ENCODE measurements at regions not wholly inside any gene's neighbourhood (a gene's known extent, or its start where the extent isn't known, plus 50 kb on each side); places are given as distances from the start of the nearest gene placed in this dataset.
"Not testable (repeated sequence)": the region's sequence is repeated elsewhere in the genome, so short reads cannot be mapped to it uniquely, and the experiment has no call there.

DNA sequence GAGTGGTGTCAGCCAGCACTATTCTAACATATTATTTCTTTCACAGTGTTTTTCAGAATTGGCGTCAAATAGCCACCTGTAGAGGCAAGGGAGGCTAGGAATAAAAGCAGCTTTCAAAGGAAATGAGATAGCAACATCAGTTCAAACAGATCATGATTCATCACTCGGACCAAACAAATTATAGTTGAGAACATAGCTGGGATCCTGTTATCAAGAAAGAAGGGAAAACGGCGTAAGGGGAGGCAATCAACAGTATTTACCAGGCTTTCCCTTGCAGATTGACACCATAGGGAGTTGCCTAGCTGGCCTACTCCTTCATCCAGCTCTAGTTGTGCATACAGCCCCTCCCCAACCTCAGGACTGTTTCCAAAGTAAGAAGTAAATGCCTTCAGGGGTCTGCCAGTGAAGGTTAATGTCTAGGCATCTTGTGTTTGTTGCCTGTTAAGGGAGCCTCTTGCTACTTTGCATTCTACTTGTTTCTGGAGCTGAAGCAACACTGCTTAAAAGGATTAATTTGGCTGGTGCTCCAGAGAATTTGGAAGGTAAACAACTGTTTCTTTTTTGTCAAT lies 286.5 kb downstream of the NSUN3 start:
- no peaks in the 10 kb centered on the region for H3K36me3 ChIP-seq (ENCODE audit: control insufficient read depth, insufficient read depth, low read length)
- H3K4me3 ChIP-seq (ENCODE audit: low read depth, low read length) = no peak overlapping the region
- no peaks in the 10 kb centered on the region for H3K9me3 ChIP-seq (ENCODE audit: control insufficient read depth, insufficient read depth, low read length)
- H3K27me3 ChIP-seq (ENCODE audit: control insufficient read depth, insufficient read depth, low read length) = no peaks in the 10 kb centered on the region
- peaks cover 13% of the 10 kb centered on the region for H3K4me1 ChIP-seq (ENCODE audit: control insufficient read depth, insufficient read depth, low read length)
- H3K9ac ChIP-seq (ENCODE audit: low read depth, low read length) = no peak overlapping the region

DNA sequence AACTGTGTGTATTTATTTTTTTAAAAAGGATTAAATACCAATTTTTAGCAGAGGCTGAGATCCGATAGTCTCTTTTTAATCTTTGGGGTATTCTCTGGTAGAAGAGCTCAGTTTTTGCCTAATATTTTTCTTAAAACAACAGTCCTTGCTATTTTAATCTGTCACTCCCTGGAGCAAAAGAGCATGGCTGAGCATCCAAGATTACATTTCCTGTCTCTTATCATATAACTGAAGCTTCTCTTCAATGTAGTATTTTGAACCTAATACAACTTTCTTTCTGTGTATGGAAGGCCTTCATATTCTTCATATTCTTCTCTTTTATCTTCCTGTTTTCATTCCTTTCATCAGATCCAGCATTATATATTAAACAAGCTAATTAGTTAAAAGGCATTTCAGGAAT lies 293.7 kb downstream of the NSUN3 start:
- H3K9me3 ChIP-seq (ENCODE audit: control insufficient read depth, insufficient read depth, low read length) = no peaks in the 10 kb centered on the region
- no peak overlapping the region for H3K9ac ChIP-seq (ENCODE audit: low read depth, low read length)
- no peaks in the 10 kb centered on the region for H3K36me3 ChIP-seq (ENCODE audit: control insufficient read depth, insufficient read depth, low read length)
- no peak overlapping the region for H3K4me3 ChIP-seq (ENCODE audit: low read depth, low read length)
- no peaks in the 10 kb centered on the region for H3K4me1 ChIP-seq (ENCODE audit: control insufficient read depth, insufficient read depth, low read length)
- no peaks in the 10 kb centered on the region for H3K27me3 ChIP-seq (ENCODE audit: control insufficient read depth, insufficient read depth, low read length)

DNA sequence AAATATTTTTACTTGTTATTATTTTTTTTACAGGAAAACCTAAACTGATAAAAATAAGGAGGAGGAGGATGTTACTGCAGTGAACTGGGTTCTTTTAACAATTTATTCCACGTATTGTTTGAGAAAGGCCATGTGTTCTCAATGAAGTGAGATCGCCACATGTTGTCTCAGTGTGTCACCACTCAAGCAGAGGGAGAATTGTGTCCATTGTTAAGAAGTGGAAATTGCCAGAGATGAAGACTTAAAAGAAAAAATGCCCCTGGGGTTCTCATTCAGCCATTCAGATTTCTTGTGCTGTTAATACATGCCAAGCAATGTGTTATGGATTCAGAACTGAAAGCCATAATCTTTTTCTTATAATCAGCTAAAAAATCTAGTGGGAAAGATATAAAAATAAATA lies 297.1 kb downstream of the NSUN3 start:
- H3K36me3 ChIP-seq (ENCODE audit: control insufficient read depth, insufficient read depth, low read length) = no peaks in the 10 kb centered on the region
- no peaks in the 10 kb centered on the region for H3K27me3 ChIP-seq (ENCODE audit: control insufficient read depth, insufficient read depth, low read length)
- H3K4me3 ChIP-seq (ENCODE audit: low read depth, low read length) = no peak overlapping the region
- H3K4me1 ChIP-seq (ENCODE audit: control insufficient read depth, insufficient read depth, low read length) = no peaks in the 10 kb centered on the region
- H3K9ac ChIP-seq (ENCODE audit: low read depth, low read length) = no peak overlapping the region
- H3K9me3 ChIP-seq (ENCODE audit: control insufficient read depth, insufficient read depth, low read length) = no peaks in the 10 kb centered on the region

DNA sequence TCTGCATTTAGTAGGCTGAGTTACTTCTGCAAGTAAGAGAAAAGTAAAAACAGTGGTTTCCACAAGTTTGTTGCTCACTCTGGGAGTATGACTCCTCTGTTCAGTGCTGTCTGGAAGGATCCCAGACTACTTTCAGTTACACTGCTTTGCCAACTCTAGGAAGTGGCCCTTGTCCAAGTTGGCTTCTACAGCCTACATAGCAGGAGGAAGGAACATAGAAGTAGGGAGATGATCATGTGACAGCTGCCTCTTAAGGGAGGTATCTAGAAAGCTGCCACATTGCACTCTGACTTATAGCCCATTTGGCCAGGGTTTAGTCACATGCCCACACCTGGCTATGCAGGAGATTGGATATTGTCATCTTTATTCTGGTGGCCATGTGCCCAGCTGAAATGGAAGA lies 298.1 kb downstream of the NSUN3 start:
- H3K9ac ChIP-seq (ENCODE audit: low read depth, low read length) = no peak overlapping the region
- no peaks in the 10 kb centered on the region for H3K27me3 ChIP-seq (ENCODE audit: control insufficient read depth, insufficient read depth, low read length)
- H3K9me3 ChIP-seq (ENCODE audit: control insufficient read depth, insufficient read depth, low read length) = no peaks in the 10 kb centered on the region
- H3K36me3 ChIP-seq (ENCODE audit: control insufficient read depth, insufficient read depth, low read length) = no peaks in the 10 kb centered on the region
- no peak overlapping the region for H3K4me3 ChIP-seq (ENCODE audit: low read depth, low read length)
- no peaks in the 10 kb centered on the region for H3K4me1 ChIP-seq (ENCODE audit: control insufficient read depth, insufficient read depth, low read length)

DNA sequence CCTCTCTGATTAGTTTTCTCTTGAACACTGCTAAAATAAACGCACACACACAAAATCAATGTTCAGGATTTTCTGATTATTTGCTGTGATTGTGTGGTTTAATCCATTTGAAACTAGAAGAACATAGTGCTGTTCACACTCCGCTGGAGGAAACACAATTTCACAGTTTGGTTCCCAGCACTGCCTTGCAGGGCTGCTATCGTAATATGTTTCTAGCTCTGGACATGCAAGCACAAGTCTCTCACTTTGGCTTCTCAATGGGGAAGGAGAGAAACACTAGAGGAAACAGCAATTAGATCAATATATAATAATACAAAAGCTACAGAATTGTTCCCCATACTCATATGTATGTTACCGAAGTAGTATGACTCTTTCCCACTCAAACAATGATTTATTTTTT lies 299.5 kb downstream of the NSUN3 start:
- H3K27me3 ChIP-seq (ENCODE audit: control insufficient read depth, insufficient read depth, low read length) = no peaks in the 10 kb centered on the region

DNA sequence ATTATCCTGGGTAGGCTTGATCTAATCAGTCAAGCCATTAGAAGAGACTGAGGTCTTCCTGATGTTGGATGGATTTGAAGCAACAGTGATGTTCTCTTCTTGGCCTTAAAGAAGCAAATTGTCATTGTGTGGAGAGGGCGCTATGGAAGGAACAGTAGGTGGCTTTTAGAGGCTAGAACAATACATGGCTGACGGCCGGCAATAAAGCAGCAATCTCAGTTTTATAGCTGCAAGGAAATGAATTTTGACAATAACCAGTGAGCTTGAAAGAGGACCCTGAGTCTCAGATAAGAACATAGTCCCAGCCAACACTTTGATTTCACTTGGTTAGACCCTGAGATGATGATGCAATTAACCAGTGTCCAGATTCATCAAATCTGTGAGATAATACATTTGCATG lies 302.1 kb downstream of the NSUN3 start:
- Histone ChIP-seq H3K9me3 (ENCODE audit: control insufficient read depth, insufficient read depth, low read length) (no peaks in the 10 kb centered on the region), H3K9ac (ENCODE audit: low read depth, low read length) (no peak overlapping the region), H3K4me3 (ENCODE audit: low read depth, low read length) (no peak overlapping the region), H3K36me3 (ENCODE audit: control insufficient read depth, insufficient read depth, low read length) (no peaks in the 10 kb centered on the region), H3K4me1 (ENCODE audit: control insufficient read depth, insufficient read depth, low read length) (no peaks in the 10 kb centered on the region), H3K27me3 (ENCODE audit: control insufficient read depth, insufficient read depth, low read length) (no peaks in the 10 kb centered on the region)

More for the DNA sequence above, 299.5 kb downstream of the NSUN3 start:
- no peaks in the 10 kb centered on the region for H3K36me3 ChIP-seq (ENCODE audit: control insufficient read depth, insufficient read depth, low read length)
- no peak overlapping the region for H3K4me3 ChIP-seq (ENCODE audit: low read depth, low read length)
- no peak overlapping the region for H3K9ac ChIP-seq (ENCODE audit: low read depth, low read length)
- no peaks in the 10 kb centered on the region for H3K4me1 ChIP-seq (ENCODE audit: control insufficient read depth, insufficient read depth, low read length)
- no peaks in the 10 kb centered on the region for H3K9me3 ChIP-seq (ENCODE audit: control insufficient read depth, insufficient read depth, low read length)

DNA sequence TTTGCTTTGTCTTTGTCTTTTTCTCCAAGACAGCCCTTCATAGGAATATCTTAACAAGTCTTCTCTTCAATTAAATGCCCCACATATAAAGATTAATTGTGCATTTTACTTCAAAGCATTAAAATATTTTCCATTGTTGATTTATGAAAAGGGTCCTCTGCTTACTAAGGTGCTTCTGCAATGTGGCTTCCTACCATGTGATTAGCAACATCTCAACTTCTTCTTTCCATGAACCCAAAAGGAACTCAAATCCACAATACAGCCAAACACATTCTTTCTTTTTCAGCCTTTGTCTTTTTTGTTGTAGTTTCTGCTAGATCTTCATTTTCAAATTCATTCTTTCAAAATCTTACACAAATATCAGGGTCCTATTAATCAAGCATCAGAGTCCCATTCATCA lies 309.2 kb downstream of the NSUN3 start:
- Histone ChIP-seq H3K27me3 (ENCODE audit: control insufficient read depth, insufficient read depth, low read length) (no peaks in the 10 kb centered on the region), H3K9me3 (ENCODE audit: control insufficient read depth, insufficient read depth, low read length) (no peaks in the 10 kb centered on the region), H3K4me3 (ENCODE audit: low read depth, low read length) (no peak overlapping the region), H3K9ac (ENCODE audit: low read depth, low read length) (no peak overlapping the region), H3K36me3 (ENCODE audit: control insufficient read depth, insufficient read depth, low read length) (no peaks in the 10 kb centered on the region), H3K4me1 (ENCODE audit: control insufficient read depth, insufficient read depth, low read length) (peaks cover 15% of the 10 kb centered on the region)

DNA sequence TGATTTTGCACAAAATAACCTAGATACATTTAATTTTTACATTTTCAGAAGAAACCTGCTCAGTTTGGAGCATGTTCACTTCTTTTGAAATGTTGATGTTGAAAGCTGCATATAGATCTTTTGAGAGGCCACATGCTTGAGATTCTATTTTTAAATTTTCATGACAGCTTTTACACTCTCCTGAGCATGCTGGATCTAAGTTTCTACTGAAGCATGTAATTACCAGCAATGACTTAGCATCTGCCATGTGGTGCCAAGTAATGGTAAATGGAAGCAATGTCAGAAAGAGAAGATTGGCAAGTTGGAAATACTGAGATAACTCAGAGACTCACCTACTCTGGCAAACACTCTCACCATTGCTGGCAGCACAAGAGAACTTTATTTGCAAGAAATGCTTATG lies 310.6 kb downstream of the NSUN3 start:
- no peak overlapping the region for H3K9ac ChIP-seq (ENCODE audit: low read depth, low read length)
- no peaks in the 10 kb centered on the region for H3K27me3 ChIP-seq (ENCODE audit: control insufficient read depth, insufficient read depth, low read length)
- H3K4me1 ChIP-seq (ENCODE audit: control insufficient read depth, insufficient read depth, low read length) = peaks cover 18% of the 10 kb centered on the region
- H3K4me3 ChIP-seq (ENCODE audit: low read depth, low read length) = no peak overlapping the region
- no peaks in the 10 kb centered on the region for H3K9me3 ChIP-seq (ENCODE audit: control insufficient read depth, insufficient read depth, low read length)
- H3K36me3 ChIP-seq (ENCODE audit: control insufficient read depth, insufficient read depth, low read length) = no peaks in the 10 kb centered on the region

DNA sequence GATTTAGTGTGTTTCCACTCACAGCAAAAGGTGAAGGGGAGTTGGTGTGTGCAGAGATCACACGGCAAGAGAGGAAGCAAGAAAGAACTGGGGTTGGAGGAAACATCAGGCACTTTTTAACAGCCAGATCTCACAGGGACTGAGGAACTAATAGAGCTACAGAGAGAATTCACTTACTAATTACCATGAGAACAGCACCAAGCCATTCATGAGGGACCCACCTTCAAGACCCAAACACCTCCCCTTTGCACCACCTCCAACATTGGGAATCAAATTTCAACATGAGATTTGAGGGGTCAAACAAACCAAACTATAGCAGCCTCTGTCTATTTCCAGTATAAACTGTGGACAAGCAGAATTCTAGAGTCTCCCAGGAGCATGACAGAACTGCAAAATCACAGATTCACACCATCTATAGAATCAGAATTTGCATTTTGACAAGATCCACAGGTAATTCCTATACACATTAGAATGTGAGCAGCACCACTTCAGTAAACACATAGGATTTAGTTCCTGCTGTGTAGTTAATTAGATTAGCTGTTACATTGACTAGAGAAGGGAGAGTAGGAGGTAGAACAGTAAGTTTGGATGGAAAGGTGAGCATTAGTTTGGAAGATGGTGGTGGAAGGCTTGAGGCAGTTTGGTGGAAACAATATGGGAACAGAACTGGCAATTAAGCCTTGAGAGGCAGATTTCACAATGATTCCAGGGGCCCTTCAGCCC lies 311.7 kb downstream of the NSUN3 start:
- H3K4me3 ChIP-seq (ENCODE audit: low read depth, low read length) = no peak overlapping the region
- H3K4me1 ChIP-seq (ENCODE audit: control insufficient read depth, insufficient read depth, low read length) = peaks cover 18% of the 10 kb centered on the region
- H3K9me3 ChIP-seq (ENCODE audit: control insufficient read depth, insufficient read depth, low read length) = no peaks in the 10 kb centered on the region
- no peaks in the 10 kb centered on the region for H3K36me3 ChIP-seq (ENCODE audit: control insufficient read depth, insufficient read depth, low read length)
- no peaks in the 10 kb centered on the region for H3K27me3 ChIP-seq (ENCODE audit: control insufficient read depth, insufficient read depth, low read length)
- no peak overlapping the region for H3K9ac ChIP-seq (ENCODE audit: low read depth, low read length)

DNA sequence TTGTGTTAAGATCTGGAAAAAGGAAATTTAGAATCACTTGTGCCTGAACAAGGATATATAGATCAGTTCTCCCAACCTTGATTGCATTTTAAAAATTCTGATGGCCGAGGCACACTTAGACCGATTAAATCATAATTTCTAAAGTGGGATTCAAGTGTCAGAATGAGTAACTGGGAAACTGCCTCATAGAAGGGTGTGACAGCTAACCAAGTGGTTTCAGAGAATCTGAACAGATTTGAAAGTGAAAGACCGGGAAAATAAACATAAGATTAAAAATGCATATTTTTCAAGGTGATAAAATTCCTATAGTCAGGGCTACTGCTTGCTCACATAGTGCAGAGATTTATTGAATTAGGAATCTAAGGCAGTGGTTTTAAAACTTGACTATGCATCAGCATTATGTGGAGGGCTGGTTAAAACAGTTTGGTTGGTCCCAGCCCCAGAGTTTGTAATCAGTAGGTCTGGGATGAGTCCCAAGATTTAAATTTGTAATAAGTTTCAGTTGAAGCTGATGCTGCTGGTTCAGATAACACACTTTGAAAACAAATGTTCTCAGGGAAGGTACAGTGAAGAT lies 314.3 kb downstream of the NSUN3 start:
- not testable (repeated sequence) for H3K9ac ChIP-seq (ENCODE audit: low read depth, low read length); H3K9me3 ChIP-seq (ENCODE audit: control insufficient read depth, insufficient read depth, low read length); H3K36me3 ChIP-seq (ENCODE audit: control insufficient read depth, insufficient read depth, low read length); H3K27me3 ChIP-seq (ENCODE audit: control insufficient read depth, insufficient read depth, low read length); H3K4me3 ChIP-seq (ENCODE audit: low read depth, low read length)
- peaks cover 18% of the 10 kb centered on the region for H3K4me1 ChIP-seq (ENCODE audit: control insufficient read depth, insufficient read depth, low read length)

DNA sequence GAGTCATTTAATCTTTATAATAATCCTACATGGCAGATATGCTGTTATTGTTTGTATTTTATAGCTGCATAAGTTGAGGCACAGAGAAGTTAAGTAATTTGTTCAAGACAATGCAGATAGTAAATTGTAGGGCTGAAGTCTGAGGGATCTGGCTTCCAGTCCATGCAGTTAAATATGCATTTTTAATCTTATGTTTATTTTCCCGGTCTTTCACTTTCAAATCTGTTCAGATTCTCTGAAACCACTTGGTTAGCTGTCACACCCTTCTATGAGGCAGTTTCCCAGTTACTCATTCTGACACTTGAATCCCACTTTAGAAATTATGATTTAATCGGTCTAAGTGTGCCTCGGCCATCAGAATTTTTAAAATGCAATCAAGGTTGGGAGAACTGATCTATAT lies 315.0 kb downstream of the NSUN3 start:
- H3K36me3 ChIP-seq (ENCODE audit: control insufficient read depth, insufficient read depth, low read length); H3K9me3 ChIP-seq (ENCODE audit: control insufficient read depth, insufficient read depth, low read length); H3K4me3 ChIP-seq (ENCODE audit: low read depth, low read length); H3K9ac ChIP-seq (ENCODE audit: low read depth, low read length); H3K27me3 ChIP-seq (ENCODE audit: control insufficient read depth, insufficient read depth, low read length): not testable (repeated sequence)
- peaks cover 18% of the 10 kb centered on the region for H3K4me1 ChIP-seq (ENCODE audit: control insufficient read depth, insufficient read depth, low read length)

DNA sequence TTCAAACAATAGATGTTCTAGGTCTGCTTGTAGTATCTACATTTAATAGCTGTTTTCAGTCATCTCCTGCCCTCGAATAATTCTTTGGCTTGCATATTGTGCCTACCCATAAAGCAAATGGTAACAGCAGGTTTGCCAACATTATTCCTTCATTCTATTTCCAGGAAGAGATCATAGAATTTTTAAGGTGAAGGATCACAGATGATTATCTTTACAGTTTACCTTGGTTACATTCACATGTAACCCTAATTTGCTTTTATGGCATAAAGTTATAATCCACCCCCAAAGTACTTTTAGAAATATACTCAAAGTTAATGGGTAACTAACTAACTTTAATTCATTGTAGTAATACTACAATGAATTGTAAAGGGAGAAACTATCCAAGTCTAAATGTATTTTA lies 315.5 kb downstream of the NSUN3 start:
- H3K9me3 ChIP-seq (ENCODE audit: control insufficient read depth, insufficient read depth, low read length) = no peaks in the 10 kb centered on the region
- H3K36me3 ChIP-seq (ENCODE audit: control insufficient read depth, insufficient read depth, low read length) = no peaks in the 10 kb centered on the region
- H3K4me1 ChIP-seq (ENCODE audit: control insufficient read depth, insufficient read depth, low read length) = peaks cover 18% of the 10 kb centered on the region
- no peak overlapping the region for H3K4me3 ChIP-seq (ENCODE audit: low read depth, low read length)
- no peaks in the 10 kb centered on the region for H3K27me3 ChIP-seq (ENCODE audit: control insufficient read depth, insufficient read depth, low read length)
- H3K9ac ChIP-seq (ENCODE audit: low read depth, low read length) = no peak overlapping the region
